BLaER1 treated with 17β-estradiol and CSF1 and Interleukin-3, amounts not matched to agents 10 nM and 100 nM (cell line): ENCODE measurements at regions not wholly inside any gene's neighbourhood (a gene's known extent, or its start where the extent isn't known, plus 50 kb on each side); places are given as distances from the start of the nearest gene placed in this dataset.
A peak's percentile ranks its signal among the peaks of the same experiment; 100 is the strongest.

ENCODE experiments used
- H3K27ac ChIP-seq, 11 experiments: shearing (Covaris generic); formaldehyde crosslinking; 2 replicates each; pipeline ENCODE4 v1.8.1; 2022
- H3K27me3 ChIP-seq, 11 experiments: shearing (Covaris generic); formaldehyde crosslinking; 2 replicates each; pipeline ENCODE4 v1.8.1; 2022
- H3K36me3 ChIP-seq, 11 experiments: shearing (Covaris generic); formaldehyde crosslinking; 2 replicates each; pipeline ENCODE4 v1.8.1; 2022
- H3K4me1 ChIP-seq, 10 experiments: shearing (Covaris generic); formaldehyde crosslinking; 2 replicates each; pipeline ENCODE4 v1.8.1; 2022
- H3K4me2 ChIP-seq, 11 experiments: shearing (Covaris generic); formaldehyde crosslinking; 2 replicates each; pipeline ENCODE4 v1.8.1; 2022
- H3K4me3 ChIP-seq, 10 experiments: shearing (Covaris generic); formaldehyde crosslinking; 2 replicates each; pipeline ENCODE4 v1.8.1; 2022
- H3K9ac ChIP-seq, 11 experiments: shearing (Covaris generic); formaldehyde crosslinking; 2 replicates each; pipeline ENCODE4 v1.8.1; 2022
- H3K9me3 ChIP-seq, 11 experiments: shearing (Covaris generic); formaldehyde crosslinking; replicated peaks in 1 of 11; 2 replicates each; pipeline ENCODE4 v1.8.1; 2022
- H4K20me1 ChIP-seq, 11 experiments: shearing (Covaris generic); formaldehyde crosslinking; 2 replicates each; pipeline ENCODE4 v1.8.1; 2022
- Cebpa-rat ChIP-seq, 11 experiments: shearing (Covaris generic); IDR thresholded peaks; 2 replicates each; pipeline ENCODE4 v1.8.1; 2022

DNA sequence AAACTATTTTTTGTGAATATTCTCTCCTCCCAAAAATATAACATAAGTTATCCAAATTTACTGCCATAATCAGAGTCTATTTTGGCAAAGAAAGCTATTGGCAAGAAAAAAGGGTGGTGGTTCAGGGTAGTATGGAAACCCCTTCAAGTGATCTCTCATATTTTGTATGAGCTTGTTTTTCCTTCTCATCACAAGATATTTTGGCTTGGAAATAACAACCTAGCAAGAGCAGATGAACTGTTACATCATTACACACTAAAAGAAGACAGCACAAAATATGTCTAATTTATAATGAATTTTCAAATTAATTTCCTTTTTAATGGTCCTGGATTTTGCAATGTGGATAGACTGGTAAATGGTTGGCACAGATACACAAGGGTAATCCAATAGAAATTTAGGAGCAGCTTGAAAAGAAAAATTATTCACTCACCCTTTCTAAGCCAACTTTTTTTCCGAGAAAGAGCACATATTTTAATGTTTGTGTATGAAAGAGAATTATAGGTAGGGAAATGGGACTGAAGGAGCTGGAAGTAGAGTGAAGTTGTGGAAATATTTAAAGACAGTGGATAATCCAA, 225.1 kb downstream of the EFNB2 start:
- Histone ChIP-seq H3K27me3 (no peaks in the 10 kb centered on the region), H3K27ac (no peak overlapping the region), H3K9ac (no peak overlapping the region), H3K4me3 (no peak overlapping the region), H3K36me3 (no peaks in the 10 kb centered on the region), H3K4me1 (no peaks in the 10 kb centered on the region), H4K20me1 (no peaks in the 10 kb centered on the region), H3K4me2 (no peak overlapping the region), H3K9me3 (peaks cover 0 to 18% (median 5%) of the 10 kb centered on the region in 11 experiments; a peak in 6 of 22 replicates)
- no peak for TF ChIP-seq Cebpa-rat (IDR thresholded peaks at IDR 0.05)

DNA sequence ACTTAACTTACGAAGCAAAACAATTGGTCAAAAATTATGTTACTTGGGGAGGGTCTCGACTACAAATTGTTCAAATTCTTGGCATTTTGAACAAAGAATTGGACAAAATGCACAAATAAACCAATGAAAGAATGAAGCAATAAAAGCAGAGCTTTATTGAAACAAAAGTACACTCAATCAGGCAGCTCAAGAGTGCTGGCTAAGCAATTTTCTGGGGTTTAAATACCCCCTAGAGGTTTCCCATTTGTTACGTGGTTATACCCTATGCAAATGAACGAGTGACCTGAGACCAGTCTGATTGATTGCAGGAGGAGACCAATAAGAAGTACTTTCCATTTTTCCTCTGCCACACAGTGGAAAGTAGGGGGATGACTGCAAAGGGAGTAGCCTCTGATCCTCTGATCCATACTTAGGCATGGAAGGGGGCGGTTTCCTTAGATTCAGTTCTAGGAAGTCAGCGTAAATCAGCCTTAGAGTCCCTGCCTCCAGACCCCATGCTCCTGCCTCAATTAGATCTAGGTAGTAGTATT, 228.6 kb downstream of the EFNB2 start:
- TF ChIP-seq Cebpa-rat (IDR thresholded peaks at IDR 0.05), result no peak
- Histone ChIP-seq H3K4me1 (no peaks in the 10 kb centered on the region), H3K36me3 (no peaks in the 10 kb centered on the region; a peak in 1 of 22 replicates), H3K27ac (no peak overlapping the region), H4K20me1 (no peaks in the 10 kb centered on the region), H3K27me3 (no peaks in the 10 kb centered on the region), H3K9ac (no peak overlapping the region), H3K9me3 (peaks cover 0 to 28% (median 20%) of the 10 kb centered on the region in 11 experiments; a peak in 15 of 22 replicates), H3K4me3 (no peak overlapping the region), H3K4me2 (no peak overlapping the region)

DNA sequence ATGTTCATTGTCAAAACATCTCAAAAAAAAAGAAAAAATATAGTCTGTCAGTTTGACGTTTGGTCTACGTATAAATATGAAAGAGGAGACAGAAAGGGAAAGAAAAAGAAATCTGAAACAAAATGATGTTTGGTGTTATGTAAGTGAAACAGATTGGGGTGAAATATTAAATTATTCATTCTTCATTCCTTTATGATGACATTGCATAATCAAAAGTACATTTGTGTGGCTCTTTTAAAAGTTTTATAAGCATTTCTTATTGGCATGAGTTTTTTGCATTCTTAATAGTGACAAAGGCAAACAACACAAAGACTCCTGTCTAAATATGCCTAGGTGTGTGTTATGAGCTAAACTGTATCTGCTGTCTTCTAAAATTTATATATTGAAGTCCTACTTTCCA, 232.6 kb downstream of the EFNB2 start:
- H3K4me3 ChIP-seq, result no peak overlapping the region
- H3K36me3 ChIP-seq, result no peaks in the 10 kb centered on the region; a peak in 1 of 22 replicates
- no peak overlapping the region for H3K9ac ChIP-seq
- H3K27ac ChIP-seq, result no peak overlapping the region
- H3K9me3 ChIP-seq, result peaks cover 0 to 28% (median 20%) of the 10 kb centered on the region in 11 experiments; a peak in 15 of 22 replicates
- no peaks in the 10 kb centered on the region for H3K27me3 ChIP-seq
- TF ChIP-seq Cebpa-rat (IDR thresholded peaks at IDR 0.05), result no peak
- no peak overlapping the region for H3K4me2 ChIP-seq
- no peaks in the 10 kb centered on the region for H4K20me1 ChIP-seq
- no peaks in the 10 kb centered on the region for H3K4me1 ChIP-seq

DNA sequence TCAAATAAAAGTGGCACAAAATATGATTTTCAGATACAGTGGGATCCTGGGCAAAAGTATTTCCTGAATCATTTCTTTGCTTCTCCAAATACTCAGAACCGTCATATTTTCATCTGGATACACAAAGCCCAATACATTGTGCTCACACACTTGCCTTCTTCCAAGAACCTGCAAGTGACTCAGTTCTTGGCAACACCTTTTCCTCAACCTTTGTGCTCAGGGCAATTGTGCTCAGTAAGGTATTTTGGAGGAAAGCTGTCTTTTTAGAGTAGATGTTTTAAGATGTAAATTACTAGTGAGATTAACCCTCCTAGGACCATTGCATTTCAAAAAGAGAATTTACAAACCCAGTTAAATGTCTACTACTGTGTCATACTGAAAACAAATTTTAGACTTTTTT, 233.5 kb downstream of the EFNB2 start:
- no peaks in the 10 kb centered on the region for H3K4me1 ChIP-seq
- no peaks in the 10 kb centered on the region for H4K20me1 ChIP-seq
- no peak overlapping the region for H3K4me3 ChIP-seq
- no peaks in the 10 kb centered on the region; a peak in 1 of 22 replicates for H3K36me3 ChIP-seq
- TF ChIP-seq Cebpa-rat (IDR thresholded peaks at IDR 0.05), result no peak
- no peaks in the 10 kb centered on the region for H3K27me3 ChIP-seq
- H3K9ac ChIP-seq, result no peak overlapping the region
- no peak overlapping the region for H3K4me2 ChIP-seq
- no peak overlapping the region for H3K27ac ChIP-seq
- H3K9me3 ChIP-seq, result peaks cover 0 to 29% (median 16%) of the 10 kb centered on the region in 11 experiments; a peak in 15 of 22 replicates

DNA sequence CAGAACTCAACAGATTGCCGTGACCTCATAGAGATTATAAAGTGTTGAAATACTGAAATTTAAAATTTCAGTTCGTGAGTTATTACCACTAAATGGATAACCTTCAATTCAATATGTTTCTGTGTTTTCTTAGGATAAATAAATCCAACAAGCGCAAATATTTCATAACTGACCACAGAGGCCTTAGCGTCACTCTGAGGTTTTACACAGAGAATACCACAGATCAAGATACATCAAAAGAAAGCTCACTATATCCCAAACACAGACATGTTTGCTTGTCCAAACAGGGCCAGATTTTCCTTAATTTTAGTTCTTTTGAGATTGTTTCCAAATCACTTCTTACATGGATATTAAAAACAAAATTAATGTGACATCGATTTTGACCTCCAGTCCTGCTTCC, 235.8 kb downstream of the EFNB2 start:
- peaks cover 0 to 11% (median 7%) of the 10 kb centered on the region in 10 experiments; a peak in 13 of 20 replicates for H3K4me1 ChIP-seq
- no peak overlapping the region for H3K9ac ChIP-seq
- no peak overlapping the region for H3K4me2 ChIP-seq
- H3K4me3 ChIP-seq, result no peak overlapping the region
- no peaks in the 10 kb centered on the region; a peak in 1 of 22 replicates for H3K36me3 ChIP-seq
- no peaks in the 10 kb centered on the region for H4K20me1 ChIP-seq
- H3K27me3 ChIP-seq, result no peaks in the 10 kb centered on the region
- H3K27ac ChIP-seq, result no peak overlapping the region
- H3K9me3 ChIP-seq, result peaks cover 4 to 38% (median 16%) of the 10 kb centered on the region in 11 experiments; a peak in 15 of 22 replicates
- TF ChIP-seq Cebpa-rat (IDR thresholded peaks at IDR 0.05), result no peak

DNA sequence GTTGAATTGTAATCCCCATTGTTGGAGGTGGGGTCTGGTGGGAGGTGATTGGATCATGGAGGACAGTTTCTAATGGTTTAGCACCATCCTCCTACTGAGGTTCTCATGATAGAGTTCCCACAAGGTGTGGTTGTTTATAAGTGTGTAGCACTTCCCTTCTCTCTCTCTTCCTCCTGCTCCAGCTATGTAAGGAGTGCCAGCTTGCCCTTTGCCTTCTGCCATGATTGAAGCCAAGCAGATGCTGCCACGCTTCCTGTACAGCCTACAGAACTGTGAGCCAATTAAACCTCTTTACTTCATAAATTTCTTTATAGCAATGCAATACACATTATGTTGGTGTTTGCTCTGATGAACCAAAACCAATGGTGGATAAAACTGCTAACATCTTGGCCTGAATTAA, 238.2 kb downstream of the EFNB2 start:
- Histone ChIP-seq H3K4me2 (no peak overlapping the region), H3K9me3 (peaks cover 0 to 23% (median 6%) of the 10 kb centered on the region in 11 experiments; a peak in 8 of 22 replicates), H3K9ac (no peak overlapping the region), H3K27me3 (no peaks in the 10 kb centered on the region), H4K20me1 (no peaks in the 10 kb centered on the region), H3K4me1 (peaks cover 0 to 11% (median 7%) of the 10 kb centered on the region in 10 experiments; a peak in 13 of 20 replicates), H3K27ac (no peak overlapping the region), H3K4me3 (no peak overlapping the region), H3K36me3 (no peaks in the 10 kb centered on the region)
- no peak for TF ChIP-seq Cebpa-rat (IDR thresholded peaks at IDR 0.05)

DNA sequence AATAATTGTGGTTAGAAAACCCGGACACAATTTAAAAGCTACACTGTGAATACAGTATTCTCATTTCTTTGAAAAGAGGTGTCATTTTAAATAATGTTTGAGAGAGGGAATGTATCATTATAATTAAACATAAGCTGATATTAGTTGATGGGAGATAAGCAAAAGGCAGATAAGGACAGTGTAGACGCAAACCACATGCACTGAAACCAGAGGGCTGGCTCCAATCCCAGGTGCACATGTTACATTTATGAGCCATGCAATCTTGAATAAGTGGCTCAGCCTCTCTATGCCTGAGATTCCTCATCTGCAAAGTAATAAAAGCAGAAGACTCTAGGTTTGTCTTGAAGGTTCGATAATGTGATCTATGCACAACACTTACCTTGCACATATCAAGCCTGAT, 238.7 kb downstream of the EFNB2 start:
- no peak for TF ChIP-seq Cebpa-rat (IDR thresholded peaks at IDR 0.05)
- Histone ChIP-seq H3K4me2 (no peak overlapping the region), H3K9me3 (peaks cover 0 to 23% (median 6%) of the 10 kb centered on the region in 11 experiments; a peak in 8 of 22 replicates), H3K9ac (no peak overlapping the region), H4K20me1 (no peaks in the 10 kb centered on the region), H3K27me3 (no peaks in the 10 kb centered on the region), H3K4me1 (peaks cover 0 to 11% (median 7%) of the 10 kb centered on the region in 10 experiments; a peak in 13 of 20 replicates), H3K4me3 (no peak overlapping the region), H3K27ac (no peak overlapping the region), H3K36me3 (no peaks in the 10 kb centered on the region)

DNA sequence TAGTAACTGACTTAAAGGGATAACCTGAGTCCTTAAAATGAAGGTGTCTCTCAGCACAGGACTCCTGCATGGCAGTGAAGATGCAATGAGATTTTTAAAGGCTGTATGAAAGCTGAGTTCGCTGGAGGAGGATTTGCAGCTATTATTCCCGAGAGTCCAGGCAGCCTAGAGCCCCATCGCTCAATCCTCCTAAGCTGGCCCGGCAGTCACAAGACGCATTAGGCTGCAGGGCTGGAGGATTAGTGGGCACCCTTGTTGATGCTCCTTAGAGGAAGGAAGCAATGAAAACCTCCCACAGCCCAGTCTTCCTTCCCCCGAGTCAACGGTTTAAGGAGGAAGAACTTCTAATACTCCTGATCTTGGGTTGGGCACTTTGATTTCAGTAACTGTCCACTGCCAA, 239.5 kb downstream of the EFNB2 start:
- Histone ChIP-seq H3K4me1 (peaks cover 0 to 15% (median 7%) of the 10 kb centered on the region in 10 experiments; a peak in 13 of 20 replicates), H3K27me3 (no peaks in the 10 kb centered on the region), H3K9me3 (peaks cover 0 to 23% (median 6%) of the 10 kb centered on the region in 11 experiments; a peak in 8 of 22 replicates), H3K36me3 (no peaks in the 10 kb centered on the region), H3K4me3 (no peak overlapping the region), H3K9ac (no peak overlapping the region), H3K4me2 (peak overlapping the region in 10 of 11 experiments; percentile 3 to 58 (median 34); a peak in 15 of 22 replicates), H4K20me1 (no peaks in the 10 kb centered on the region), H3K27ac (no peak overlapping the region)
- TF ChIP-seq Cebpa-rat (IDR thresholded peaks at IDR 0.05), result no peak

DNA sequence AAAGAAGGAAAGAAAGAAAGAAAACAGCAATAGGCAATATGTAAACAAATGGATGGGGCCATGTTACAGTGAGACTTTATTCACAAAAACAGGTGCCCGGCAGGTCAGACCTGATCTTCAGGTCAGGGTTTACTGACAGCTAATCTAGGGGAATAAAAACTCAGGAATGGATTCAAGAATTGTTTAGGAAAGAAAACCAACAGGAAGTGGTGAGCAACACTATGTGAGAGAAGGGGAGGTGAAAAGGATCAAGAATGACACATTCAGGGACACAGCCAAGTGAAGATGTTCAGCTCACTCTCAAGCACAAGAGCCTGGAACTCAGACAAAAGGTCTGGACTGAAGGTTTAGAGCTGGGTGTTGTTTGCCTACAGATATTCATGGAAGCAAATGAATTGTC, 244.5 kb downstream of the EFNB2 start:
- Histone ChIP-seq H3K27ac (no peak overlapping the region), H3K4me1 (peaks cover 0 to 28% (median 15%) of the 10 kb centered on the region in 10 experiments; a peak in 15 of 20 replicates), H3K9me3 (peaks cover 7 to 38% (median 21%) of the 10 kb centered on the region in 11 experiments; a peak in 15 of 22 replicates), H3K4me2 (peak overlapping the region in 5 of 11 experiments; percentile 1 to 22 (median 5); a peak in 2 of 22 replicates), H3K36me3 (no peaks in the 10 kb centered on the region), H4K20me1 (no peaks in the 10 kb centered on the region), H3K27me3 (no peaks in the 10 kb centered on the region), H3K4me3 (no peak overlapping the region), H3K9ac (no peak overlapping the region)
- no peak for TF ChIP-seq Cebpa-rat (IDR thresholded peaks at IDR 0.05)
